ENCODE measurements at regions not wholly inside any gene's neighbourhood (a gene's known extent, or its start where the extent isn't known, plus 50 kb on each side); places are given as distances from the start of the nearest gene placed in this dataset.
"Not testable (repeated sequence)": the region's sequence is repeated elsewhere in the genome, so short reads cannot be mapped to it uniquely, and the experiment has no call there.

- no peak for DNase-seq
Observed at GRCh38 chr7:120138497-120138896, 134.5 kb upstream of the KCND2 start.

GRCh38 chr7:120156476-120156875 is 116.5 kb upstream of the KCND2 start:
- no peak for DNase-seq

DNA sequence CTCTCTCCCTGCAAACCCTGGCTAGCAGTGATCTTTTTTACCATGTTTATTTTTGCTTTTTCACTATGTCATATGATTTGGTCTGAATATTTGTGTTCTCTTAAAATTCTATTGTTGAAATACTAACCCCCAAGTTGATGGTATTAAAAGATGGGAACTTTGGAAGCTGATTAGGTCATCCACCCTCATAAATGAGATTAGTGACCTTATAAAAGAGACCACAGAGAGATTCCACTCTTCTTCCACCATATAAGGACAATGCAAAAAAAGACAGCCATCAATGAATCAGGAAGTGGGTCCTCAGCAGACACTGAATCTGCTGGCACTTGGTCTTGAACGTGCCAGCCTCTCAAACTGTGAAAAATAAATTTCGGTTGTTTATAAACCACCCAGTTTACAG is 112.8 kb upstream of the KCND2 start:
- no peak for DNase-seq

DNA sequence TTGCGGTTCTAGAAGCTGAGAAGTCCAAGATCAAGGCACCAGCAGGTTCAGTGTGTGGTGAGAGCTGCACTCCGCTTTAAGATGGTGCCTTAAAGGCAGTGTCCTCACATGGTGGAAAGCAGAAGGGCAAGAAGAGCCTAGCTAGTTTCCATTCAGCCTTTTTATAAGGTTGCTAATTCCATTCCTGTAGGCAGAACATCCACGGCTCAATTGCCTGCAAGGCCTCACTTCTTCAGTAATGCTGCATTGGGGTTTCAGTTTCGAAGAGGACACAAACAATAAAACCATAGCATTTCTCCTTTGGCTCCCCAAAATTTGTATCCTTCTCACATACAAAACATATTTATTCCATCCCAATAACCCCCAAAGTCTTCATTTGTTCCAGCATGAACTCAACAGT is 109.5 kb upstream of the KCND2 start:
- DNase-seq = no peak

- no peak for DNase-seq
Observed at GRCh38 chr7:120165227-120165626, 107.7 kb upstream of the KCND2 start.

DNA sequence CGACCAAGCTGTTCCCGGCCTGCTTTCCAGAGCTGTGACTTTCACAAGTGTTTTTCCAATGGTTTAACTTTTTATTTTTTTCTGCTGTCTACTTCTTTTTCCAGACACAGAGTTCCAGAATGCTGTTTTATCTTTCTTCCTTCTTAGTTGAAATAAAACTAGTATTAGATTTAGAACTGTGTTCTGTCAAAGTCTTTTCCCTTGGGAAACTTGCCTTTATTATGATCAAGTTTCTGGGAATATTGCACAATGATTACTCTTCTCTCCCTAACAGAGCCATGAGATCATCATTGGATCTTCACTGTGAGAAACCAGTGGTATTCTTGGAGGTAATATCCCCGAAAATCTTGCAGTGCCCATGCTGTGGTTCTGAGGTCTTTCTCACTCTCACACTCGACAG is 104.9 kb upstream of the KCND2 start:
- no peak for DNase-seq

DNA sequence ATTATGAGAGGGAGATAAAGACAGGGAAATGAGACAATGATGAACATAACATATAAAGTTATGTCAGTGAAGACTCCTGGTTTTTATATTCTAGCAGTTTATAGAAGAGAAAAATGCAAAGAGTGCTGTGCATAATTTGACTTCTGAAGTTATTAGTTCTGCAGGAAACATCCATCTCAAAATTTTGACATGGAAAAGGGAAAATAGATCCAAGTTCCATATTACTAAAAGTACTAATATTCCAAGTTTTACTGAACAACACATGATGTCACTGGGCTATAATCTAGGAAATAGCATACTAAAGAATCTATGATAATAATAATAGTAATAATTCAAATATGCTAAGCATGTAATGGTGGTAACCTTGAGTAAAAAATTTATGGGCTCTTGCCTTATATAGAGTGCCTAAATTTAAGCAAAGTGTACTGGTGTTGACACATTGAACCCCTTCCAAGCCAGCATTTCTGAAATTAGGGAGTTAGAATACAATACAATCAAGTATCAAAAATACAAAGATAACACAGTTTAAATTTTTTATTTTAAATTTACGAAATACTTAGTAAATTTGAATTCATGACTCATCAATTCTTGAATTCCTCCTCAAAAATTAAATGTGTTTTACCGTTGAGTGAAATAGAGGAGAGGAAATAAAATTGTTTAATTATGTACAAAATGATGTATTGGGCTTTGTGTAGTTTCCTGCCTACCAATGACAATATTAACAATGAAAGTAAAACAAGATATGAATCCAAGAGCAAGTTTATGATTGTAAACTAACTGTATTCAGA is 102.8 kb upstream of the KCND2 start:
- DNase-seq = no peak

DNA sequence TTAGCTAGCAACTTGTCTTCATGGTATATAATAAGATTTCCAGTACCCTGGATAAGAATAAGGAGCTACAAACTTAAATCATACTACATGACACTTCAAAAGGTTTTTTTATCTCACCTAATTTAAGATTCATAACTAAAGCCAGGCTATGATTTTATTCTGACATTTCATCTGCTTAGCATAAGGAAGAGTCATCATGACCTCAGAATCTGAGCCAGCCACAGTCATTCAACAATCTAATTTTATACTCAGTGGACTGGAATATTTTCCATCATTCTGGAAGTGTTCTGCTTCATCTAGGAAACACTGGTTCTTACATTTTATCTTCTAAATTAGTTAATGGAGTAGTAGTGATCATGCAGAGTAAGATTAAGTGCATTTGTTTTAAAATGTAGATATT is 102.1 kb upstream of the KCND2 start:
- DNase-seq = no peak

- no peak for DNase-seq
Observed at GRCh38 chr7:120171406-120171805, 101.6 kb upstream of the KCND2 start.

- no peak for DNase-seq
Observed at GRCh38 chr7:120180221-120180620, 92.8 kb upstream of the KCND2 start.

- no peak for DNase-seq
Observed at GRCh38 chr7:120181499-120181898, 91.5 kb upstream of the KCND2 start.

- no peak for DNase-seq
Observed at GRCh38 chr7:120184866-120185265, 88.1 kb upstream of the KCND2 start.

GRCh38 chr7:120185940-120186682 is 86.9 kb upstream of the KCND2 start:
- no peak for DNase-seq

- no peak for DNase-seq
Observed at GRCh38 chr7:120186688-120187087, 86.3 kb upstream of the KCND2 start.

- DNase-seq = no peak
Observed at GRCh38 chr7:120189623-120190022, 83.4 kb upstream of the KCND2 start.

GRCh38 chr7:120190109-120190508 is 82.9 kb upstream of the KCND2 start:
- DNase-seq = no peak

- no peak for DNase-seq
Observed at GRCh38 chr7:120190566-120190965, 82.4 kb upstream of the KCND2 start.

DNA sequence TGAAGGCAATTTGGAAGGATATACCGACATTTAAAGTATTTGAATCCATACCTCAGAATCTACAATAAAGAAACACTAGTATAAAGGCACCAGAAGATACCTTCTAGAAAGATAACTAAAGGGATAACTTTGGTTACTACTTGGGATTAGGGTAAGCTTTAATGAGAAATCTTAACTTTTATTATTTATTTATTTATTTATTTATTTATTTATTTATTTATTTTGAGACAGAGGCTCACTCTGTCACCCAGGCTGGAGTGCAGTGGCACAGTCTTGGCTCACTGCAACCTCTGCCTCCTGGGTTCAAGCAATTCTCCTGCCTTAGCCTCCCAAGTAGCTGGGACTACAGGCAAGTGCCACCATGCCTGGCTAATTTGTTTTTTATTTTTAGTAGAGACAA is 81.6 kb upstream of the KCND2 start:
- not testable (repeated sequence) for DNase-seq

DNA sequence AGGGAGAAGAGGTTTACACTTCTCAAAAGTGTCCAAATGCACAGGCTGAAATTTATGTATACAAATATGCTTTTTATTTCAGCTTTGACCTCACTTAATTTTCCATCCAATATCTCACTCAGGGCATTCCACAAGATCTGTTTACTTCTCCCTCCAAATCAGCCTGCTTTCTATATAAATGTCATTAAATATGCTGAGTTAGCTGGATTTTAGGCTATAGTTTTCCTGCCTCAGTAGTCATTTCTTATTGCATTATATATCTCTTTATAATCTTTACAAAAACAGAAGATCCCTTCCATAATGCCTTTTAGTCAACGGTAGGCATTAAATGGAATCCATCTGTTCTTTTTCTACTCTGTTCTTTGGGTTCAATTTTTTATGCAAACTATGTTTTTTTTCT is 71.7 kb upstream of the KCND2 start:
- DNase-seq = no peak

GRCh38 chr7:120205101-120205500 is 67.9 kb upstream of the KCND2 start:
- no peak for DNase-seq

DNA sequence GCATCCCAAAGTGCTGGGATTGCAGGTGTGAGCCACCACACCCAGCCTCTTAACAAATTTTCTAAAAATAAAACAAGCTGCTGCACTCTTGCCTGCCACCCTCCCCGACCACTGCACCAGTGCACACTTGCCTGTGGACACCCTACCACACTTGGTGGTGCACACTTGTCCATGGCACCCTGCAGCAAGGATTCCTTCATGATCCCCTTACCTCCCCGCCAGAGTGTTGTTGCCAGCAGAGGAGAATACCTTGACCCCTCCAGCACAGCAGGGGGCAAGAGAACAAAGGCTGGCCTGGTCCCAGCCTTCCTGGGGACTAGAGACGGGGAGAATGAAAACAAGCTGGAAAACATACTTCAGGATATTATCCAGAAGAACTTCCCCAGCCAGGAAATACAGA is 65.9 kb upstream of the KCND2 start:
- no peak for DNase-seq

DNA sequence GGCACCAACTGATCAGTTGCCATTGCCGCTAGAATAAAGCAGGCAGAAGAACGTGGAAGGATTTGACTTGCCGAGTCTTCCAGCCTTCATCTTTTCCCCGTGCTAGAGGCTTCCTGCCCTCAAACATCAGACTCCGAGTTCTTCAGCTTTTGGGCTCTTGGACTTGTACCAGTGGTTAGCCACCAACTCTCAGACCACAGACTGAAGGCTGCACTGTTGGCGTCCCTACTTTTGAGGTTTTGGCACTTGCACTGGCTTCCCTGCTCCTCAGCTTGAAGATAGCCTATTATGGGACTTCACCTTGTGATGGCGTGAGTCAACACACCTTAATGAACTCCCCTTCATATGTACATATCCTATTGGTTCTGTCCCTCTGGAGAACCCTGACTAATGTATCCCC is 57.3 kb upstream of the KCND2 start:
- no peak for DNase-seq

DNA sequence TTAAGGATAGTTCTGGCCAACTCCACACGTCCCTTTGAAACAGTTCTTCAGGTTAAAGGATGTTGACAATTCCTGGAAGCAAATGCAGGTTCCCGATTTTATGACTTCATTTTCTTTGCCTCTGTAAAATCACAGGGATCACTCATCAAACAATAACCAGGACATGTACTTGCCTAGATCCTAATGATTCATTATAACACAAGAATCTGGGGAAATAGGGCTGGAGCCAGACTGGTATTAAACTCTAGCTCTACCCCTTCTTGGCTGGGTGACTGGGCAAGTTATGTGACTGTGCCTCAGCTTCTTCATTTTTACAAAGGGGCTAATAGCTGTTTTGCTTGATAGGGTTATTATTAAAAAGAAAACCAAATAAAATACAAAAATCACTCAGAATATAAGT is 56.0 kb upstream of the KCND2 start:
- no peak for DNase-seq

- no peak for DNase-seq
Observed at GRCh38 chr7:120218712-120219111, 54.3 kb upstream of the KCND2 start.

DNA sequence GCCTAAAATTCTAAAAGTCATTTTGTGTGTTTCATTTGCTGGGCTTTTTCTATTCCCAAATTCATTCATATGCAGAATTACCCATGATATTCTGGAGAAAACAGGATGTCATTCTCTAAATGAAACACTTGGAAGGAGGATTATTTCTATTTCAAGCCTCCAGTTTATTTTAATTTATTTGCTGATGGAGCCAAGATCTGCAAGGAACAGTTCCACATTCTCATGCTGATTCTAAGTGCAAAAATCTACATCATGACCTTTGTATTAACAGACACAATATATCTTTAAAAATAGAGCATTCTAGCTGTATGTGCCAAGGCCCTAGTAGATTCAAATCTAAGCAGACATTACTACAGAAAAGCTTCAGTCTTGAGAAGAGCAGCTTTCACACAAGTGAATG is 51.3 kb upstream of the KCND2 start:
- DNase-seq = no peak

Measured in SHP77 (cell line).